OCI-LY3 (cell line): ENCODE measurements at regions not wholly inside any gene's neighbourhood (a gene's known extent, or its start where the extent isn't known, plus 50 kb on each side); places are given as distances from the start of the nearest gene placed in this dataset.

Experiments
- CTCF ChIP-seq: fragments of 200-600, 300-600 bp; sonication (generic); IDR thresholded peaks from 2 replicates; pipeline ENCODE4 v1.5.1; 2014; ENCODE audit warnings: antibody characterized with exemption, low read length, low read depth
- EZH2phosphoT487 ChIP-seq: fragments of 200-600 bp; shearing (Covaris generic); IDR thresholded peaks from 2 replicates; pipeline ENCODE4 v1.6.1; 2018; ENCODE audit warnings: antibody characterized with exemption, mixed run types, low read depth

- TF ChIP-seq CTCF = no peak
- TF ChIP-seq EZH2phosphoT487 = no peak
These were observed 645.1 kb downstream of the CDH18 start for GRCh38 chr5:19342942-19343341.
